Endodermal cell (in vitro differentiated cells): ENCODE measurements at regions not wholly inside any gene's neighbourhood (a gene's known extent, or its start where the extent isn't known, plus 50 kb on each side); places are given as distances from the start of the nearest gene placed in this dataset.
"Not testable (repeated sequence)": the region's sequence is repeated elsewhere in the genome, so short reads cannot be mapped to it uniquely, and the experiment has no call there.

Experiments used
- DNase-seq: peaks from one replicate; pipeline ENCODE4 v3.0.0-alpha.2; 2017
- H3K27ac ChIP-seq: 2 replicates; pipeline ENCODE4 v1.5.1; 2013; ENCODE audit warnings: mild to moderate bottlenecking, low read depth, low read length, moderate library complexity
- H3K27me3 ChIP-seq: 2 replicates; pipeline ENCODE4 v1.6.1; 2013; ENCODE audit warnings: mild to moderate bottlenecking, low read length, moderate library complexity; ENCODE audit not compliant: insufficient read depth, control insufficient read depth, poor library complexity, severe bottlenecking
- H3K36me3 ChIP-seq: 2 replicates; pipeline ENCODE4 v1.7.0; 2013; ENCODE audit warnings: mild to moderate bottlenecking, low read length, moderate library complexity; ENCODE audit not compliant: control insufficient read depth, insufficient read depth
- H3K4me1 ChIP-seq: one replicate; pipeline ENCODE4 v1.7.0; 2013; ENCODE audit warnings: low read length; ENCODE audit not compliant: control insufficient read depth, insufficient read depth
- H3K4me3 ChIP-seq: 2 replicates; pipeline ENCODE4 v1.5.1; 2013; ENCODE audit warnings: mild to moderate bottlenecking, low read length, moderate library complexity
- H3K9ac ChIP-seq: 2 replicates; pipeline ENCODE4 v1.6.1; 2013; ENCODE audit warnings: mild to moderate bottlenecking, low read length, moderate library complexity; ENCODE audit not compliant: poor library complexity, severe bottlenecking; ENCODE audit errors: extremely low read depth
- H3K9me3 ChIP-seq: 2 replicates; pipeline ENCODE4 v1.6.1; 2013; ENCODE audit warnings: mild to moderate bottlenecking, low read length, moderate library complexity; ENCODE audit not compliant: control insufficient read depth
- H3K27ac Mint-ChIP-seq: 2 replicates; pipeline ENCODE4 v1.8.0; 2020; ENCODE audit warnings: mixed read lengths
- H3K27me3 Mint-ChIP-seq: 2 replicates; pipeline ENCODE4 v1.8.0; 2021; ENCODE audit warnings: mild to moderate bottlenecking, mixed read lengths; ENCODE audit not compliant: insufficient read depth
- H3K36me3 Mint-ChIP-seq: 2 replicates; pipeline ENCODE4 v1.8.0; 2020; ENCODE audit warnings: low read depth, mixed read lengths
- H3K4me1 Mint-ChIP-seq: 2 replicates; pipeline ENCODE4 v1.8.0; 2020; ENCODE audit warnings: mixed read lengths
- H3K4me3 Mint-ChIP-seq: 2 replicates; pipeline ENCODE4 v1.8.0; 2020; ENCODE audit warnings: mild to moderate bottlenecking, moderate library complexity, mixed read lengths
- H3K9me3 Mint-ChIP-seq: 2 replicates; pipeline ENCODE4 v1.8.0; 2020; ENCODE audit warnings: mild to moderate bottlenecking, mixed read lengths
- CTCF ChIP-seq: fragments of 200-600 bp; sonication (generic); conservative IDR thresholded peaks from 2 replicates; pipeline ENCODE4 v1.5.0; 2021; ENCODE audit warnings: antibody characterized with exemption, mild to moderate bottlenecking
- WGBS, 2 experiments: methylation state at CpG; one replicate each; pipeline versions ENCODE4 v1.1.5 to v1.1.7; 2013; ENCODE audit warnings: missing lambda C conversion rate in 2 of 2, mixed read lengths in 1 of 2; ENCODE audit not compliant: insufficient coverage in 1 of 2, insufficient read length in 1 of 2; 5-methylcytosine and 5-hydroxymethylcytosine counted together

- H3K9me3 ChIP-seq, result no peaks in the 10 kb centered on the region
- H3K4me1 ChIP-seq, result no peaks in the 10 kb centered on the region
- DNase-seq, result peak; percentile 81
- Mint-ChIP-seq H3K4me3 (no peak overlapping the region), H3K36me3 (peaks cover 32% of the 10 kb centered on the region), H3K27ac (no peak overlapping the region), H3K4me1 (peaks cover 11% of the 10 kb centered on the region), H3K27me3 (peaks cover 1% of the 10 kb centered on the region), H3K9me3 (no peaks in the 10 kb centered on the region)
- H3K27ac ChIP-seq, result no peak overlapping the region
- peak; percentile 92 for TF ChIP-seq CTCF
- 29 to 36% methylated on average over 10 to 12 of the region's 12 CpGs for WGBS, 2 experiments
- H3K9ac ChIP-seq, result no peak overlapping the region
- no peaks in the 10 kb centered on the region for H3K27me3 ChIP-seq
- no peaks in the 10 kb centered on the region for H3K36me3 ChIP-seq
- no peak overlapping the region for H3K4me3 ChIP-seq
Measured at GRCh38 chr4:42282081-42282901, 115.0 kb upstream of the SHISA3 start.

- H3K4me3 ChIP-seq, result no peak overlapping the region
- H3K4me3 Mint-ChIP-seq, result no peak overlapping the region
- no peaks in the 10 kb centered on the region for H3K36me3 ChIP-seq
- H3K27me3 Mint-ChIP-seq, result peaks cover 1% of the 10 kb centered on the region
- no peak overlapping the region for H3K9ac ChIP-seq
- 89 to 91% methylated on average over 5 of the region's 5 CpGs for WGBS, 2 experiments
- TF ChIP-seq CTCF, result no peak
- peaks cover 17% of the 10 kb centered on the region for H3K4me1 Mint-ChIP-seq
- H3K9me3 ChIP-seq, result no peaks in the 10 kb centered on the region
- H3K9me3 Mint-ChIP-seq, result no peaks in the 10 kb centered on the region
- H3K27me3 ChIP-seq, result no peaks in the 10 kb centered on the region
- H3K27ac ChIP-seq, result no peak overlapping the region
- peaks cover 39% of the 10 kb centered on the region for H3K36me3 Mint-ChIP-seq
- no peak overlapping the region for H3K27ac Mint-ChIP-seq
- no peaks in the 10 kb centered on the region for H3K4me1 ChIP-seq
- no peak for DNase-seq
Measured at GRCh38 chr4:42284030-42284429, 113.3 kb upstream of the SHISA3 start.

DNA sequence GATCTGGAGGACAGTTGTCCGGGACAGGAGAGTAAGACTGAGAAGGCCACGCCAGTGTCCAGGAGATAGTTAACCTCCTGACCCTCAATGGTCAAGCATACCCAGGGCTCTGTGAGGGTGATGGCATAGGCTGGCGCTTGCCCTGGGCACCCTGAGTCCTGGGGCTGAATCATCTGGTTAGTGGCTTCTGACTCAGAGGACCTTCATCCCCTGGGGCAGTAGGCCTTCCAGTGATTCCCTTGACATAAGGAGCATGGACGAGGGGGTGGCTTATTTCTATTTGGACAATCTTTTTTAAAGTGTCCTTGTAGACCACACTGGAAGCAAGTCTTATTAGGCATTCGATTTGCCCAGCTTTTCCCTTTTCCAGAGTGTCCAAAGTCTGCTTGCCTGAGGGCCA is 108.4 kb upstream of the SHISA3 start:
- Mint-ChIP-seq H3K4me3 (peak overlapping the region; percentile 27), H3K36me3 (peaks cover 34% of the 10 kb centered on the region)
- not testable (repeated sequence) for H3K27ac ChIP-seq

DNA sequence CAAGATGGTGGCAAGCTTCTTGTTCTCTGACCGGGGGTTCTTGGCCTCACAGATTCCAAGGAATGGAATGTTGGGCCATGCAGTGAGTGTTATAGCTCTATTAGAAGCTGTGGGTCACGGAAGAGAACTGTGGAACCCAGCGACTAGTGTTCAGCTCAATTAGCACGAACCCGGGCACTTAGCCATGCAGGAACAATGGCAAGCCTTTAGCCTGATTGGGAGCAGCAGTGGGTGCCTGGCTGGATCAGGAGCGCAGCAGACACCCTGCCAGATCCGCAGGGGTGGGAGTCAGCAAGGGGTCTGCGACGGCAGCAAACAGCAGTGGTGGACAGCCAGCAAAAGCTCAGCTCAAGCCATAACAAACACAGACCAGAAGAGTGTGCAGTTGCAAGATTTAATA is 105.1 kb upstream of the SHISA3 start:
- not testable (repeated sequence) for H3K27me3 Mint-ChIP-seq, H3K27ac ChIP-seq, H3K36me3 ChIP-seq, H3K27me3 ChIP-seq, H3K9ac ChIP-seq, H3K9me3 ChIP-seq, H3K36me3 Mint-ChIP-seq, H3K9me3 Mint-ChIP-seq, H3K4me3 ChIP-seq, DNase-seq
- peaks cover 18% of the 10 kb centered on the region for H3K4me1 ChIP-seq
- Mint-ChIP-seq H3K4me3 (peak overlapping the region; percentile 61), H3K27ac (peak overlapping the region; percentile 81), H3K4me1 (peaks cover 56% of the 10 kb centered on the region)
- WGBS, 2 experiments, result 93 to 100% methylated on average over 4 to 9 of the region's 9 CpGs

More for the DNA sequence above, 108.4 kb upstream of the SHISA3 start:
- peaks cover 49% of the 10 kb centered on the region for H3K4me1 Mint-ChIP-seq
- H3K9ac ChIP-seq, H3K27ac Mint-ChIP-seq, H3K4me3 ChIP-seq, H3K27me3 ChIP-seq, H3K9me3 ChIP-seq, H3K36me3 ChIP-seq, H3K27me3 Mint-ChIP-seq, DNase-seq, H3K9me3 Mint-ChIP-seq: not testable (repeated sequence)
- 94 to 96% methylated on average over 5 of the region's 5 CpGs for WGBS, 2 experiments
- peaks cover 15% of the 10 kb centered on the region for H3K4me1 ChIP-seq
